ENCODE measurements at regions not wholly inside any gene's neighbourhood (a gene's known extent, or its start where the extent isn't known, plus 50 kb on each side); places are given as distances from the start of the nearest gene placed in this dataset.

DNA sequence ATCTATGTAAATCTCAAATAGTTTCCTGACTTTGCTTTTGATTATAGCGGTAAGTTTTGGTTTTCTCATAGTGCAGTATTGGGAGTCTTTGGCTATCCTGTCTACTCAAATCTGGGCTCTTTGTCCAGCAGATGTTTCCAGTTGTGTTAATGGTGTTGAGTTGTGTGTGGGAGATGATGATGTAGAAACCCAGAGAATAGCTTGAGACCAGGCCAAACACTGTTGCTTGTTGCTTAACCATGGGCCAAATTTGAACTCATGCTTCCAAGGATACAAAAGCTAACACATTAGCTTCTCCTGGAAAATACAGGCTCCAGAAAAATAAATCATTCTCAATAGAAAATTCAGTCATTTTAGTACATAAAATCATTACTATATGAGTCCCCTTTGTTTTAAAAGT is 82.6 kb upstream of the GYPA start:
- Histone ChIP-seq H3K9me3 (ENCODE audit: control insufficient read depth in 2 of 3, low read length in 3 of 3) (no peaks in the 10 kb centered on the region), H3K27me3 (ENCODE audit: control insufficient read depth in 2 of 2, insufficient read depth in 2 of 2, low read length in 2 of 2) (no peaks in the 10 kb centered on the region), H3K4me3 (ENCODE audit: low read length) (no peak overlapping the region), H3K36me3 (ENCODE audit: control insufficient read depth in 2 of 3, insufficient read depth in 3 of 3, low read length in 3 of 3) (no peaks in the 10 kb centered on the region), H3K4me1 (ENCODE audit: control insufficient read depth in 2 of 2, insufficient read depth in 2 of 2, low read length in 2 of 2) (no peaks in the 10 kb centered on the region), H3K27ac (ENCODE audit: low read depth, low read length) (no peak overlapping the region)
- intact Hi-C loops (cut with micrococcal nuclease): no loop called here
- H3K27me3 Mint-ChIP-seq: peaks cover 0 to 9% (median 6%) of the 10 kb centered on the region in 5 donors
- CTCF ChIA-PET: no interaction called here
- ATAC-seq (no peak), DNase-seq (no peak)
- POLR2A ChIA-PET: no interaction called here
- H3K27ac Mint-ChIP-seq: no peak overlapping the region
- H3K9me3 Mint-ChIP-seq: no peaks in the 10 kb centered on the region
- no peak overlapping the region for H3K4me3 Mint-ChIP-seq
- H3K4me1 Mint-ChIP-seq: no peaks in the 10 kb centered on the region
- H3K36me3 Mint-ChIP-seq: no peaks in the 10 kb centered on the region

DNA sequence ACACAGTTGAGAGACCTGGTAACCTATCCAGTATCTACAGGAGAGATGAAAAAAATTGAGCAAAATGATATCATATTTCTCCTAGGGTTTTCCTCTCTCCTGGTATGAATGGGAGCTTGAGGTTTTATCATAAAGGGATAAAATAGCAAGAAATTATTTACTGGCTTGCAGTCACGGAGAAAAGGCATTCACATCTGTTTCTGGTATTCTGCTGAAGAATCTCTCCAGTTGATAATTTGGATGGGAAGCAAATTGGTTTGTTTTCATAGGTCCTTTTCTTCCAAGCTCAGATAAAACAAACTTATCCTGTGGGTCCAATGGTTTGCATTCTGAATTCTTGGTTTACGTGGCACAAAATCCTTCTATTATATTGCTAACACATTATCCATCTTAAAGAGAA is 83.1 kb upstream of the GYPA start:
- DNase-seq (no peak), ATAC-seq (no peak)
- H3K9me3 ChIP-seq (ENCODE audit: control insufficient read depth in 2 of 3, low read length in 3 of 3): no peaks in the 10 kb centered on the region
- Mint-ChIP-seq H3K4me3 (no peak overlapping the region), H3K4me1 (no peaks in the 10 kb centered on the region), H3K27me3 (peaks cover 0 to 8% (median 5%) of the 10 kb centered on the region in 5 donors), H3K36me3 (no peaks in the 10 kb centered on the region), H3K27ac (no peak overlapping the region), H3K9me3 (no peaks in the 10 kb centered on the region)
- no peak overlapping the region for H3K27ac ChIP-seq (ENCODE audit: low read depth, low read length)
- H3K4me3 ChIP-seq (ENCODE audit: low read length): no peak overlapping the region
- ChIA-PET POLR2A (no interaction called here), CTCF (no interaction called here)
- H3K36me3 ChIP-seq (ENCODE audit: control insufficient read depth in 2 of 3, insufficient read depth in 3 of 3, low read length in 3 of 3): no peaks in the 10 kb centered on the region
- H3K27me3 ChIP-seq (ENCODE audit: control insufficient read depth in 2 of 2, insufficient read depth in 2 of 2, low read length in 2 of 2): no peaks in the 10 kb centered on the region
- intact Hi-C loops (cut with micrococcal nuclease): no loop called here
- no peaks in the 10 kb centered on the region for H3K4me1 ChIP-seq (ENCODE audit: control insufficient read depth in 2 of 2, insufficient read depth in 2 of 2, low read length in 2 of 2)

DNA sequence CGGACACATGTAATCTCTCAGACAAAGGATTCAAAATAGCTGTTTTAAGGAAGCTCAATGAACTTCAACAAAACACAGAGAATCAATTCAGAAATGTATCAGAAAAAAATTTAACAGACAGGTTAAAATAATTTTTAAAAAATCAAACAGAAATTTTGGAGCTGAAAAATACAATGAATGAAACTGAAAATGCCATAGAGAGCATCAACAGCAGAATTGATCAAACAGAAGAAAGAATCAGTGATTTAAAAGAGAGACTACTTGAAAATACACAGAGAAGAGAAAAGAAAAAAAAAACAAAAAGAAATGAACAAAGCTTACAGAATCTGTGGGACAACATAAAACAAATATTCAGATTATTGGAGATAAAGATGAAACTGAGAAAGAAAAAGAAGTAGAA is 118.8 kb upstream of the GYPA start:
- Histone ChIP-seq H3K27me3 (ENCODE audit: control insufficient read depth in 2 of 2, insufficient read depth in 2 of 2, low read length in 2 of 2) (no peaks in the 10 kb centered on the region), H3K4me3 (ENCODE audit: low read length) (no peak overlapping the region), H3K36me3 (ENCODE audit: control insufficient read depth in 2 of 3, insufficient read depth in 3 of 3, low read length in 3 of 3) (no peaks in the 10 kb centered on the region), H3K27ac (ENCODE audit: low read depth, low read length) (no peak overlapping the region), H3K9me3 (ENCODE audit: control insufficient read depth in 2 of 3, low read length in 3 of 3) (peaks cover 0 to 7% (median 0%) of the 10 kb centered on the region in 3 experiments), H3K4me1 (ENCODE audit: control insufficient read depth in 2 of 2, insufficient read depth in 2 of 2, low read length in 2 of 2) (no peaks in the 10 kb centered on the region)
- H3K36me3 Mint-ChIP-seq: no peaks in the 10 kb centered on the region
- ATAC-seq (no peak), DNase-seq (no peak)
- ChIA-PET POLR2A (no interaction called here), CTCF (no interaction called here)
- peaks cover 0 to 35% (median 15%) of the 10 kb centered on the region in 11 donors for H3K9me3 Mint-ChIP-seq
- H3K27ac Mint-ChIP-seq: no peak overlapping the region
- no peak overlapping the region for H3K4me3 Mint-ChIP-seq
- intact Hi-C loops (cut with micrococcal nuclease): no loop called here
- peaks cover 0 to 1% (median 0%) of the 10 kb centered on the region in 7 donors for H3K4me1 Mint-ChIP-seq
- H3K27me3 Mint-ChIP-seq: peaks cover 0 to 2% (median 0%) of the 10 kb centered on the region in 5 donors

DNA sequence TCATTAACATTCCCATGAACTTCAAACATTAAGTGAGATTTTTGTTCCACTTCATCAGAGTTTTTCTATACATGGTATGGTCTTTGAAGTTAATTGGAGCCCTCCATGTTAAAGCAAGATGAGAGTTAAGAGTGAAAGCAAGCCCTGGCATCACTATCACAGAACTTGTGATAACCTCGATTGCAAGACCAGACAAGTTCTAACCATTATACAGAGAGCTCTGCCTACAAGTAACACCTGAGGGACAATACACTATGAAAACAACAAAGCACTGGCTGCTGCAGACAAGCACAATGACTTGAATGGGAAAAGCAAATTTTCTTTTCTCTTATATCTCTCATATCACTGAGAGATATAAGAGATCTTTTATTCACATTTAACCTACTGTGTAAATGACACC is 126.6 kb upstream of the GYPA start:
- intact Hi-C loops (cut with micrococcal nuclease): no loop called here
- H3K27ac ChIP-seq (ENCODE audit: low read depth, low read length): no peak overlapping the region
- no peaks in the 10 kb centered on the region for H3K36me3 Mint-ChIP-seq
- H3K9me3 Mint-ChIP-seq: peaks cover 0 to 2% (median 0%) of the 10 kb centered on the region in 11 donors
- no peaks in the 10 kb centered on the region for H3K27me3 ChIP-seq (ENCODE audit: control insufficient read depth in 2 of 2, insufficient read depth in 2 of 2, low read length in 2 of 2)
- no peaks in the 10 kb centered on the region for H3K27me3 Mint-ChIP-seq
- no peaks in the 10 kb centered on the region for H3K4me1 Mint-ChIP-seq
- DNase-seq (no peak), ATAC-seq (no peak)
- no peaks in the 10 kb centered on the region for H3K36me3 ChIP-seq (ENCODE audit: control insufficient read depth in 2 of 3, insufficient read depth in 3 of 3, low read length in 3 of 3)
- no peaks in the 10 kb centered on the region for H3K9me3 ChIP-seq (ENCODE audit: control insufficient read depth in 2 of 3, low read length in 3 of 3)
- no peak overlapping the region for H3K27ac Mint-ChIP-seq
- no peaks in the 10 kb centered on the region for H3K4me1 ChIP-seq (ENCODE audit: control insufficient read depth in 2 of 2, insufficient read depth in 2 of 2, low read length in 2 of 2)
- ChIA-PET CTCF (no interaction called here), POLR2A (no interaction called here)
- H3K4me3 ChIP-seq (ENCODE audit: low read length): no peak overlapping the region
- H3K4me3 Mint-ChIP-seq: no peak overlapping the region

DNA sequence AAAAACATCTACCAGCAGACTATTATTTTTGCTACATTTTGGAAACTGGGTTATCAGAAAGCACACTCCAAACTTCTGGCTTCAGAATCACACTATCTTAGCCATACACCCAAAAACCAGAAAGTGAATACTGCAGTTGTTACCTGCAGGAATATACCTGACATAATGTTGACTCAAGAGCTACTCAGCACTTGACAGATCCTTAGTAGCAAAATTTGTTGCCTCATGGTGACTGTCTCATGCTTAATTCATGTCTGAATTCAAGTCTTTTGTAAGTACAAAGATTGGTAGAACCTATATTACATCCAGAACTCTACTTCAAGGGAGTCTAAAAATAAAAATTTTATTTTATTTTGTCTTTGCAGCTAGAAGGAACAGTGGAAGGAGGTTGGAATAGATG is 140.2 kb upstream of the GYPA start:
- DNase-seq (no peak), ATAC-seq (no peak)
- Mint-ChIP-seq H3K27ac (no peak overlapping the region), H3K27me3 (no peaks in the 10 kb centered on the region), H3K4me1 (no peaks in the 10 kb centered on the region), H3K4me3 (no peak overlapping the region), H3K36me3 (no peaks in the 10 kb centered on the region), H3K9me3 (peaks cover 0 to 3% (median 0%) of the 10 kb centered on the region in 11 donors)
- Histone ChIP-seq H3K27me3 (ENCODE audit: control insufficient read depth in 2 of 2, insufficient read depth in 2 of 2, low read length in 2 of 2) (no peaks in the 10 kb centered on the region), H3K27ac (ENCODE audit: low read depth, low read length) (no peak overlapping the region), H3K4me1 (ENCODE audit: control insufficient read depth in 2 of 2, insufficient read depth in 2 of 2, low read length in 2 of 2) (no peaks in the 10 kb centered on the region), H3K36me3 (ENCODE audit: control insufficient read depth in 2 of 3, insufficient read depth in 3 of 3, low read length in 3 of 3) (no peaks in the 10 kb centered on the region), H3K4me3 (ENCODE audit: low read length) (no peak overlapping the region), H3K9me3 (ENCODE audit: control insufficient read depth in 2 of 3, low read length in 3 of 3) (no peaks in the 10 kb centered on the region)
- intact Hi-C loops (cut with micrococcal nuclease): no loop called here
- ChIA-PET CTCF (no interaction called here), POLR2A (no interaction called here)

GRCh38 chr4:144283526-144283925 is 143.0 kb upstream of the GYPA start:
- intact Hi-C loops (cut with micrococcal nuclease): no loop called here
- DNase-seq: no peak
- Histone ChIP-seq H3K9me3 (ENCODE audit: control insufficient read depth in 2 of 3, low read length in 3 of 3) (no peaks in the 10 kb centered on the region), H3K4me1 (ENCODE audit: control insufficient read depth in 2 of 2, insufficient read depth in 2 of 2, low read length in 2 of 2) (no peaks in the 10 kb centered on the region), H3K27me3 (ENCODE audit: control insufficient read depth in 2 of 2, insufficient read depth in 2 of 2, low read length in 2 of 2) (no peaks in the 10 kb centered on the region), H3K27ac (ENCODE audit: low read depth, low read length) (no peak overlapping the region), H3K36me3 (ENCODE audit: control insufficient read depth in 2 of 3, insufficient read depth in 3 of 3, low read length in 3 of 3) (no peaks in the 10 kb centered on the region), H3K4me3 (ENCODE audit: low read length) (no peak overlapping the region)
- H3K36me3 Mint-ChIP-seq: no peaks in the 10 kb centered on the region
- H3K4me3 Mint-ChIP-seq: no peak overlapping the region
- ChIA-PET CTCF (no interaction called here), POLR2A (no interaction called here)
- no peaks in the 10 kb centered on the region for H3K4me1 Mint-ChIP-seq
- H3K9me3 Mint-ChIP-seq: peaks cover 0 to 5% (median 0%) of the 10 kb centered on the region in 11 donors
- H3K27ac Mint-ChIP-seq: no peak overlapping the region
- no peak for ATAC-seq
- no peaks in the 10 kb centered on the region for H3K27me3 Mint-ChIP-seq

DNA sequence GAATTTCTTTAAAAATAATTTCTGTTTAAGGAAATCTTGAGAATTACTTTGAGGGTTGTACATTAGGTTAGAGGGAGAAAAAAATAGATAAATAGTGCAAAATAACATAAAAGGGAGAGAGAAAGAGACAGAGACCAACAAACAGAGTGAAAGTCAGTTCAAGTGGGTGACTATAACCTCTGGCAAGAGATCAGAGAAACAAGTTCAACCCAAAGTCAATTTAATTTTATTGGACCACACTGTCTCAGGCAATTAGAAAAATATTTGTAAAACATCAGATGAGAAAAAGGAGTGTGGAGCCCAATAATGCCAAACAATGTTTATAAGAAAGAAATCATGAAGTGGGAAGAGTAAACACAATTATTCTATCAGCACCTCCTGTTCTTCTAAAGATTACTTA is 143.5 kb upstream of the GYPA start:
- ChIA-PET POLR2A (no interaction called here), CTCF (no interaction called here)
- Mint-ChIP-seq H3K4me3 (no peak overlapping the region), H3K36me3 (no peaks in the 10 kb centered on the region), H3K9me3 (peaks cover 0 to 5% (median 0%) of the 10 kb centered on the region in 11 donors), H3K4me1 (no peaks in the 10 kb centered on the region), H3K27ac (no peak overlapping the region), H3K27me3 (no peaks in the 10 kb centered on the region)
- no peaks in the 10 kb centered on the region for H3K27me3 ChIP-seq (ENCODE audit: control insufficient read depth in 2 of 2, insufficient read depth in 2 of 2, low read length in 2 of 2)
- no peak for ATAC-seq
- H3K36me3 ChIP-seq (ENCODE audit: control insufficient read depth in 2 of 3, insufficient read depth in 3 of 3, low read length in 3 of 3): no peaks in the 10 kb centered on the region
- intact Hi-C loops (cut with micrococcal nuclease): no loop called here
- H3K27ac ChIP-seq (ENCODE audit: low read depth, low read length): no peak overlapping the region
- DNase-seq: no peak
- no peak overlapping the region for H3K4me3 ChIP-seq (ENCODE audit: low read length)
- H3K9me3 ChIP-seq (ENCODE audit: control insufficient read depth in 2 of 3, low read length in 3 of 3): no peaks in the 10 kb centered on the region
- H3K4me1 ChIP-seq (ENCODE audit: control insufficient read depth in 2 of 2, insufficient read depth in 2 of 2, low read length in 2 of 2): no peaks in the 10 kb centered on the region

All from naive thymus-derived CD4-positive, alpha-beta T cell (primary cell).